GM03348 (cell line): ENCODE measurements at regions not wholly inside any gene's neighbourhood (a gene's known extent, or its start where the extent isn't known, plus 50 kb on each side); places are given as distances from the start of the nearest gene placed in this dataset.

Experiments
- DNase-seq: peaks from one replicate; pipeline ENCODE4 v3.0.0; 2012; ENCODE audit warnings: low spot score

DNA sequence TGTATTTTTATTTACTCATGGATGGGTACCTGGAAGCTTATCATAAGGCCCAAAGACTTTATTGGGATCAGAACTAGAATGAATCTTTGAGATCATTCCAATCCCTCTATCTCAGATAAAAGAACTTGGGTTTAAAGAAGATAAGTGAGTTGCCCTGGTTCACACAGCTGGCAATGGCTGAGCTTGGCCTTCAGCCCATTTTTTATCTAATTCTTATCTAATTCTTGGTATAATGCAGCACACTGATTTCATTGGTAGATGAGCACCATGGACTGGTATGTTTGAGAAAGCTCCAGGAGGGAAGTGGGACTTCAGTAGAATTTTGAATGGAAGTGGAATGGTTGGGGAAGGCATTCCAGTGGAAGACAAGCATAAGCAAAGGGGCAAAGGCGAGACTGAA lies 558.9 kb downstream of the REEP3 start:
- DNase-seq = no peak

DNA sequence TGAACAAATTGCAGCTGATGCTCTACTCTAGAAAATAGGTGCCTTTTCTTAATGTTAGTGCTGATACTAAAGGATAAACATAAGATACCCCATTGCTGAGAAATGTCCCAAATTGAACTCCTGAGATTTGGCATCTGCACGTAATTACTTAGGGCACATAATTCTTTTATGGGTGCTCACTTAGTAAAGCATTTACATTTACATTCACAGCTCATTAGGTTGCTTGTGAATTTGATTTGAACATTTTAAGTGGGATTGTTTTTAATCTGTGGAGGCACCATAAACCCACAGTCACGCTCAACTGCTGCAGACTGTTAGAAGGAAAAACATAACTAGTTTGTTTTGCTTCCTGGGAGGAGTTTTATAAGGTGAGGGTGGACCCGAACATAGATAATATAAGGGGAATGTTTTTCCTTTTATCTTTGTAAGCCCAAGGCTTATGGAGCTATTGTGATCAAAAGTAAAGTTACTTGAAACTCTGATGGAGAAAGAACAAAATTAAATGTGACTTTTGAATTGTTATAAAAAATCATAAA lies 560.8 kb downstream of the REEP3 start:
- DNase-seq = no peak

DNA sequence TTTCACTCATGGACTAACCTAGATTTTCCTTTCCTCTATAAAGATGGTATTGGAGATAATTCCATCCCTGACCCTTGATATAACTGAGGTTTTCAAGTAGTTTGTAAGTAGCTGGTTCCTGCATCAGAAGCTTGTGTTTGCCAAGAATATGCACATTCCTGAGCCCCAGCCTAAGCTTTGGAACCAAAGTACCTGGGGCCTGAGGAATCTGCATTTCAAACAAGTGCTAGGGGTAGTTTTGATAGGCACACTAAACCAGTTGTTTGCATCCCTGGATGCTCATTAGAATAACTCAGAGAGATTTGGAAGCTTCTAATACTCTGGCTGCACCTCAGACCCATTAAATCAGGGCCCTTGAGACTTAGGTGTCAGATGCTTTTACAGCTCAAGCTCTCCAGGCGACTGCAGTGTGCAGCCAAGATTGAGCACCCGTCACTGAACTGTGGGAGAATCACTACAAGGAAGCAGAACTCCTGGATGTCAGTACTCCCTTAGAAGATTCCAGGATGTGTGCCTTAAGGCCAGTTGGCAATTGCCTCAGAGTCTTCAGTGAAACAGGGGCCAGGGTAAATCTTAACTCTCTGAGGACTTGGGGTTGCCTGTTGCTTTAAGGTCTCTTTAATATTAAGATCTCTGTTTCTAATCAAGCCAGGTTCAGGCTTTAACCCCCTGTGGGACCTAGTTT lies 565.0 kb downstream of the REEP3 start:
- DNase-seq = no peak

DNA sequence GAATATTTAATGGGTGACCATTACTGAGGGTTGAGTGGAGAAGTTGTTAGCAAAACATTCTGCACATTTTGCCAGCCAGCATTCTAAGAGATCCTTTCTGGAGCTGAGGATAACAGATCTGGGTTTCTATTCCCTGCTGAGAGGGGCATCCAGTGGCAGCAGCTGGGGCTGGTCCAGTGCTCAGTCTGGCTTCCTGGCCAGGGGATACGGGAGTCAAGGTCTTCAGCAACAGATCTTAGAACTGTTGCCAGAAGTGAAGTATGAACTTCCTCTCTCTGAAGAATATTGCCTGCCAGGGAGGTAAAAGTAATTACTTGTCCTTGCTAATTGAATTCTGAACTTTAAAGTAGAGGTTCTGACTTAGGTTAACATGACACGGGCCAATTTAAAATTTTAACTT lies 568.4 kb downstream of the REEP3 start:
- no peak for DNase-seq

DNA sequence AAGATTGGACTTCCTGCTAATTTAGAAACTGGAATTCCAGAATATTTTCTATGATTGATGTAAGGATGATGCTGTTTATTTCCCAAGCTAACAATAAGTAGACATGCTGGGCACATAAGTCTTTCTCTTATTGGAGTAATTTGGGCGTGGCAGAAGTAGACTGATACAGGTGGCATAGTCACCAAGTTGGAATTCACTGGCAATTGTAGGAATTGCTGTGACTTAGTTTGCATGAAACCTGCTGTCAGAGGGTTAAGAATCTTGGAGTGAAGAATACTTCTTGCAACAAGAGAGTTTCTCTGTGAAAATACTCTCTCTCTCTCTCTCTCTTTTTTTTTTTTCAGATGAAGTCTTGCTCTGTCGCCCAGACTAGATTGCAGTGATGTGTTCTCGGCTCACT lies 569.7 kb downstream of the REEP3 start:
- no peak for DNase-seq

DNA sequence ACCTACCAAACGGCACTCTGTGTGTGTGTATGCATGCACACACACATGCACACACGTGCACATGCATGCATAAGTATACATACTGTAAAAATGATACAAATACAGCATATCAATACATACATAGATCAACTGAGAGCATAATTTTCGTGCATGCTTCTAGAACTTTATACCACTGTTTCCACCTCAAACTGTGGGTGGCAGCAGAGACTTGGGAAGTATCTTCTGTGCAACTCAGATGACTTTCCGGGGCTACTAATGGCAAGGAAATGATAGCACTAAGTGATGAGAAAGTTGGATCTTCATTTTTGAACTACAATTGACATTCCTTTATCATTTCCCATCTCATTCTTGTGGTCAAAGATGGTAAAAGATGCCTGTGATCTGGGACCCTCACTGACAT lies 570.7 kb downstream of the REEP3 start:
- peak; percentile 8 for DNase-seq

DNA sequence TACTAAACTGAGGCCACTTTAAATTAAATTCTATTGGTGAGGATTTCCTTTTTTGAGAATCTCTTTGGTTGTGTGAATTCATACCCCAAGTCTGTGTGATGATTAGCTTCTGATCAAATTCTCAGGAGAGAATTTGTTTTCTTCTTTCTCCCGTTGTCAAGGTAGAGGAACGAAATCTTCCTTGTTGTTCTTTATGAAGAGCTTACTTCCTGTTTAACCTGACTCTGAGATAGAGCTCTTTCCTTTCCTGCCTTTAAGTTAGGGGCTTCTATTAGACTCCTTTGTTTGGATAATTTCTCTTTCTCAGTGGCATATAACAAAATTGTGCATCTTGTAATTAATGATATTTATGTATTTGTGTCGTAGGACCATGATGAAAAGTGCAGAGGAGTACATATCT lies 572.1 kb downstream of the REEP3 start:
- no peak for DNase-seq

DNA sequence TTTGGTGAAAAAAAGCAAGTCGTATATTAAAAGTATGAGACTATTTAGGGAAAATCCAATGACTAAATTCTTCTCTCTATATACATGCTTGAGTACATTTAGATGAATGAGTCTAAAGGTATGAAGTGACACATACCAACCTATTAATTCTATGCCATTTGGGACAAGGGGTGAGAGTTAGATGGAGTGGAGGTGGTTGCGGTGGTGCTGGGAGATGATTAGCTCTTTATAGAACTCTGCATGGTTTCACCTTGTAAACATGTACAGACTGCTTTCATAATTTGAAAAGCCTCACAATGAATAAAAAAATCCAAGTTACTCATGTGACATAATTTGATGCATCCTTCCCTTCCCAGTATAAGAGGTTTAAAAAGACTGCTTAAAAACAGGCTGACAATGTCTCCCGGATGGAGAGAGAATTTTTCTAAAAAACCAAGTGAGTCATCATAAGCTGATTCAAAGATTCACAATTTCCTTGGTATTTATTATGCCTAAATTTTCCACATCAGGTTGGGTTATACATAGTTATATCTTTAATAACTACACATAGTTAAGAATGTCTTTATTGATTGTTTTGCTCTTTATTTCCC lies 572.8 kb downstream of the REEP3 start:
- no peak for DNase-seq

DNA sequence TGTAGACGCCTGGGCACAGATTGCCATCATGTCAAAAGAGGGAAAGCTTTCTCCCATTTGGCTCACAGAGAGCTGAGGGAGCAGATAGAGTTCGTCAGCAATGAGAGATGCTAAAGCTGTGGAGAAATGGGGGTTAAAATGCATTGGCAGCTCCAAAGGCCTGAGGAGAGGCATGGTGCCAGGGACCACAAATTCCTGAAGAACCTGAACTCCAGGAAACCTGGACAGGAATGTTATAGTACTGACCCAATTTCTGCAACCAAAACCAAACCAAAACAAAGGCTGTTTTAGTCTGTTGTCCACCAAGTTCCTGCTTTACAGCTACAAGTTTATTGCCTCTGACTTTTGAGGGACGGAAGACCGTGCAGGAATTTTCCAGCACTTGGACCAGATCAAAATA lies 575.7 kb downstream of the REEP3 start:
- no peak for DNase-seq

DNA sequence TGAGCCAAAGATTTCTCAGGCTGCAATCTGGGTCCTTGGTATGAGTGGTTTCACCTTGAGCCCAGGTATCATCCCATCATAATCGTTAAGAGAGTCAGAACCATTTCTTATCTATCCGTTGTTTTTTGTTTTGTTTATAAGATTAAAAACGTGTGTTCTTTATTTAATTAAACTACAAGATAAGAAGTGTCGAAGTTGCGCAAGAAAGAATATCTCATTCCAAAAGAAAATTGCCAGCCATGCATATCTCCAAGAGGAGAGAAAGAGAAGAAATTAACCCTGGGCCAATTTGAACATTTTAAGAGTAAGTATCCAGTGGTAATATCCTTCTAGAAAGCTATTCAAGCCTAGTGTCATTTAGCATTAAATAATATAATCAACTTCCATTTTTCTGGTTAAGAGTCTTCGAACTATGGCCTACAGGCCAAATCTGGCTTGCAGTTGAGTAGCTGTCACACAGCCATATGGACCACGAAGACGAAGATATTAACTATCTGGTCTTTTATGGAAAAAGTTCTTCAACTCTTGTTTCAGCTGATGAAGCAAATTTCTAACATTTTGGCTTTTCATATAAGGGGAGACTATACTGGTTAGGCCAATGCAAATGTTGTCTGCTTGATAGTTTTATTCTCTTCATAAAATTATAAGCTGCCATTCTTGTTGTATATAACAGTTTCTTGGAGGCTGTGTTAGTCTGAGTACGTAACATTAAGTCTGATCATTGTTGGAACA lies 576.4 kb downstream of the REEP3 start:
- no peak for DNase-seq

DNA sequence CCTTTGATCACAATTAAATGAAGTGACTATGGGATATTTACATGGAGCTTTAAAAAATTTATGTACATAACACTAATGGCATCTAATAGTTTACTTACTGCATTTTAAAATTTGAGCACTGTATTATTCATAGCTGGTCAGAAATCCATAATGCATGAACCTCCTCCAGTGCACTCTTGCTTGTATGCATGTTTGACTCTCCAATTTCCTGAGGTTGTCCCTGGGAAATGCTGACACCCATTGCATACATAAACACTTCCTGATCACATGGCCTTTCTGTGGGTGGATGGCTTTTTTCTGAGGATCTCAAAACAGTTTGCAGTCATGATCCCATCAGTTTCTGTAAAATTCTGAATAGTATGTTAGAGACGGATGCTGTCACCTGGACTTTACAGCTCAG lies 577.8 kb downstream of the REEP3 start:
- no peak for DNase-seq

DNA sequence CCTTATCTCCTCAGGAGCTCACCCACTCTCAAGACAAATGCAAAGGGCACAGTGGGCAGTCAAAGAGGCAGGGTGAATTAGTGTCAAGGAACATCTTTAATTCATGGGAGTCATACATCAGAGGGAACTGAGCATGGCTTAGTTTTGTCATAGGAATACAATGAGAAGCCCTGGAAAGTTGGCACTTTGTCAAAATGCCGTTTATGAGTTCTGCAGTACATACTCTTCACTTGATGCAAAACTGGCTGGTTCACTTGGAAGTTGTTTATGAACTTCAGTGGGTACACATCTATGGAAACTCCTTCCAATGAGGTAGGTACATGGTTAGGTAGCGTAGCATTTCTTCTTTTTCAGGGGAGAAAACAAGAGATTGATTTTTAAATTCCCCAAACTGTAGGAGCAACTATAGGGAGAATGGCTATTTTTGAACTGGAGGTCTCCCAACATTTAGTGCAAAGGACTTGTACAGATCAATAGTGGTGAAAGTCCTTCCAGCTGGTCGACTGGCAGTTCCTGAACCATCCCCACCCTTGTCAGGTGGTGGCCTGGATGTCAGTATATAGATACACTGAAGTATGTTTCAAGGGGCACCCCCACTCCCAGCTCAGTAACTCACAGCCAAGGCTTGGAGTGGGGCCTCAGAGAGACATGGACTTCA lies 580.5 kb downstream of the REEP3 start:
- no peak for DNase-seq

DNA sequence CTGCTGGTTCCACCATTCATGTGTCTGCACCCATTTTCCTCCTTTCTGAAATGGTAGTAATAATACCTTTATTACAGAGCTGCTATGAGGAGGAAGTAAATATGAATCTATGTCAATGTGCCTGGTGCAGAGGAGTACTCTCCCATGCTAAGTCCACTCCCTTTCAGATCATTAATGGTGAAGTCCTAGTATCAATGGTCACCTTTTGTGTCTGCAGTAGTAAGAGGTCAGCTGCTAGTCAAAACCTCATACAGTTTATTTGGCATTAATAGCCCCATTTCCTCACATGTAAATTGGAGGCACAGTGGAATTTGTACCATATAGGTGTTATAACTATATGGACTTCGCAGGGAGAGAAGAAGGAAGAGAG lies 581.0 kb downstream of the REEP3 start:
- DNase-seq = no peak

DNA sequence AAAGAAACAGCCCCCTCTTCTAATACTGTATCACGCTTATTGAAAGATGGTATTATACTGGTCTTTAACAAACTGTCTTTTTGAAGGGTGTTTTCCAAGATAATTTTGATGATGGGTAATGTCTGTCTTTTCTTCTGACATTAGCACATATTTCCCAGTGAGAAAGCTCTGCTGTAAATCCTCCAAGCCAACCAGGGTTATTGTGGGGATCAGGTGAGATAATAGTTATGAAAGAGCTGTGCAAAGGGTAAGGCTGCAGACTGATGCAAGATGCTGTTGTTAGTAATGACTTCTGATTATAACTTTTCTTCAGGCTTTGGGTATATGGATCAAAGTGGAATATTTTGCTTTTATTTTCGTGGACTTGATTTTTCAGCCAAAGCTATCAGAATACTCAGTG lies 581.7 kb downstream of the REEP3 start:
- DNase-seq = no peak

DNA sequence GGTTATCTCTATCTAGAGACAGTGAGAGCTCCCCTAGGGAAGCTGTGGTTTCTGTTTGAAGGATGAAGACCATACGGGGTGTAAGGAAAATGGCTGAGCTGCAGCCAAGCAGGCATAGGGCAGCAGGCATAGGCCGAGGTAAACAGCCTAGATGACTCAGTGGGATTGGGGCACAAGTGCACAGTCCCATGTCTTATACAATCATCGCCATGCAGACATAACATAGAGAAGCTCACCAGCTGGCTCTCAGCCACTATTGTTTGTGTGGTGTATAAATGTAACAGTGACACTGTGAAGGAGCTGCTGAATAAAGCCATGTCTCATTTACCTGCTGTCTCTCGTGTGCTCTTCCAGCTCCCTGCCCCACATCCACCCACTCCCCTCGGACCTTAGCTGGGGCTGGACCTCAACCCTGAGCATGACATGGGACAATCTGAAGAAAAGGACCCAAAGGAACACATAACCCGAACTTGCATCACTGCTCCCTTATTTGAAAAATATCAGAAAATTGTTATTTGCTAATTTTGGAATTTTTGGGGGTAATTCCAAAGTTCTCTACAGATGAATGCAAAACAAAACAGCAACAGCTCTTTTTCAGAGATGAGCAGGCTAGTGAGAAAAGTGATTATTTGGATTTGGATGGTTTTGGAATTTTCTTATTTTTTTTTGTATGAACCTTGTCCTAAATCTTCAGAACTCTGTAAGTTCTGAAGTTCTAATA lies 582.7 kb downstream of the REEP3 start:
- DNase-seq = no peak

DNA sequence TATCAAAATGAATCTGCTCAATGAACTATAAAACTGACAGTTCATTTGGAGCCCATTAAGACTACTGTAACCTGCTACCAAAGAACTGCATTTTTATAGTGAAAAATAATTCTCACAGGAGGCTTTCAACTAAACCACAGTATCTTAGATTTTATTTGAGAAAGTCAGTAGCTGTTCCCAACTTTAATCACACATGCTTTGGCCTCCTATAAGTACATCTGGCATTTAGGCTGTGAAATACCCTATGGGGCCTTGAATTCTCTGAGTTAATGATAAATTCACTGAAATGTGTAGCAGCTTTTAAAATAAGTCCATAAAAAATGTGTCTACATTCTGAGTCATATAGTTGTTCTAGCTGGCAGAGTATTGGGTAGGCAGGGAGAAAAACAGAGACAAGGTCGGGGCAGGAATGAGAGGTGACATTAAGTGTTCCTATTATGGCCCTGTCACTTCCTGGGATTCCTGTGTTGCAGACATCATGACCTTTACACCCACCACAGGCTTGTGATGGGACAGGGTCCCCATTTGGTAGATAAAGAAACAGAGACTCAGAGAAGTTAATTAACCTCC lies 588.8 kb downstream of the REEP3 start:
- DNase-seq = no peak

DNA sequence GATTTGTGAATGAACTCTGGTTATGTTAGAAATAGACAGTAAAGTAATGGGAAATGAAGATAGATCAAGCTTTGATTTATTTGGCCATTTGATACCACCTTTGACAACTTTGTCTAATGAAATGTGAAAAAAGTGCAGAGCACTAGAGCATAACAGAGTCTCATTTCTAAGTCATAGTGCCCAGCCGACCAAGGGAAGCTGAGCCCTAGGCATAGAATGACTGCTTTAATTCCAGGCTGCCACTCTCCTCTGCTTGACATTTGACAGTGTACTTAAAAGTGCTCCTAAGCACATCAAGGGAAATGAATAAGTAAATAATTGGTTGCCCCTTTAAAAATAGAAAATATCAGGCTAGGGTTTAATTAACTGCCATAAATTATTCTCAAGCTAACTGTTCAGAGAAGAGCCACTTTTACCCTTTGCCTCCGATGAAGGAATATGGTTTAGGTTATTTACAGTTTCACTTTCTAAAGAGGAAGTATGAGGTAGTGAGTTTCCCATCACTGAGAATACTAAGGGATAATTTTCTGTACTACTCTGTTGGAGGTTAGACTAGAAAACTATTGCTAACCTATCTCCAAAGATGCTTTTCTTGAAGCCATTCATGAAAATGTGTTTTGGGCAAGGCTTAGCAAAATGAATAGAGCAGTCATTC lies 591.6 kb downstream of the REEP3 start:
- no peak for DNase-seq

DNA sequence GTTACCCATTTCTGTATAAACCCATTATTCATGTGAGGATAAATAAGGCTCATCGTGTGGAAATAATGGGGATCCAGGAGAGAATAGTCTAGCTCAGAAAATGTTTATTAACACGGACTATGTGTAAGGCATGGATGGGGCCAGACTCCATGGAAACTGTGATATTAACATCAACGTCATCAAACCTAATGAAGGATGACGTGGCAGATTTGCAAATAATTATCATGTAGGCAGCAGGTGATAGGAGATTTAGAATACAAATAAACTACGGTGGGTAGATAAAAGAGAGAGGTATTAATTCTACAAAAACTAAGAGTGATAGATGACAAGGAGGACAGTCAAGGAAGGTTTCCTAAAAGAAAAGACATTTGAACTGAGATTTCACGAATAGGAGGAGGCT lies 592.2 kb downstream of the REEP3 start:
- DNase-seq = no peak

DNA sequence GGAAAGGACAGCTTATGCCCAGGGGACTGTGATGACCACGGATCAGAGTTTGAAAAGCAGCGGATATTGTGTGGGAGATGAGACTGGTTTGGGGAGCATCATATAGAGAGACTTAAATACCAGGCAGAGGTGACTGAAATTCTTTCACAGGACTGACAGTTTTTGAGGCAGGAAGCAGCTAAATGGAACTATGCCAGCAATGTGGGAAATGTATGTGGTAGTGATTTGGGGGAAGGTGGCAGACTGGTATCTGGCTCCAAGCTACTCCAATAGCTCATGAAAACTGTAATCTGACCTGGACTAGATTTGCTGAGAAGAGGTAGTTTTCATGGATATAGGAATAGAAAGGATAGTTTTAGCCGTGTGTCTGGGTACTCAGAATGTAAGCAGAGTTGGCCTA lies 592.6 kb downstream of the REEP3 start:
- DNase-seq = no peak

DNA sequence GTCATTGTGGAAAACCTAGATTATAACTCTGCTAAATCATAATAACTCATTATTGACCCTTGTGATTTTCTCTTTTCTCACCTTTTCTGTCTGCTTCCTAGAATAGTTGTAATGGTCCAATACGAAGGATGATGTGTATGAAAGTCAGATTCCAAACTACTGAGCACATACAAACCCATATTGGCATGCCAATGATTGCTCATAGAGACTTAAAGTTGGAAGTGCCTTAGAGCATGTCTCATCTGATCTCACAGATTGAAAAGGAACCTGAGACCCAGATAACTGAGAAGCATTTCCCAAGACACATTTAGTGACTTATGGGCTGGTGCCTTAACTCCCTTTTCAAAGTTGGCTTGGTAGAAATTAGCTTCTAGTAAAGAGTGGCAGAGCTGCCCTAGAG lies 594.3 kb downstream of the REEP3 start:
- DNase-seq = no peak

DNA sequence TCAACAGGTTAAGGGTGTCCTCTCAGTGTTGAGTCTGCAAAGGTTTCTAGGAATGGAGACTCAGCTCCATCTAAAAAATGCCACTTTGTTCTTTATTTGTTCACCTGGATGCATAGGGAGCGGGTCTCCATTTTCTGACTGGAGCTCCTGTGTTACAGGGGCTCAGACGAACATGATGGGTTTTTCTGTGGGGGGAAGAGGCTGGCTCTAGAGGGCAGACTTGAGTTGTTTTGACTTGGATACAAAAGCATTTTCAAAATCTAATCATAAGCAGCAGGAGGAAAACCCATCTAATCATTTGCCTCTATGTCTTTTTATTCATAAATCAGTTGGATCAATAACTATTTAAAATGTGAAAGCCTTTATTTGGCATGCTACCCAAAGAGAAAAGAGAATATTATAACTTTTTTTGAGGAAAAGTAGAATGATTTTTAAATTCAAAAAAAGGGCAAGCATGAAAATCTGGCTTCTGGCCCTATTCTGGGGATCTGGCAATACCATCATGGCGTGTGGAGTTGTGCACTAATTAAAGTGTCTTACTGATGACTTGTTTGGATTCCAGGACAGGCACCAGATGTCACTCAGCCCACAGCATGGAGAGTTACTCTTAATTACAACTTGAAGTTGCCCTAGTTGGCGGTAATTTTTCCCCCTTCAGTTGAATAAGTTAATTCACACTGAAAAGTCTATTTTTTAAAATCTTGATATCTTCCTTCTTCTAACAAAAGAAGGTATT lies 594.9 kb downstream of the REEP3 start:
- DNase-seq = no peak
